ENCODE measurements at regions not wholly inside any gene's neighbourhood (a gene's known extent, or its start where the extent isn't known, plus 50 kb on each side); places are given as distances from the start of the nearest gene placed in this dataset.

DNA sequence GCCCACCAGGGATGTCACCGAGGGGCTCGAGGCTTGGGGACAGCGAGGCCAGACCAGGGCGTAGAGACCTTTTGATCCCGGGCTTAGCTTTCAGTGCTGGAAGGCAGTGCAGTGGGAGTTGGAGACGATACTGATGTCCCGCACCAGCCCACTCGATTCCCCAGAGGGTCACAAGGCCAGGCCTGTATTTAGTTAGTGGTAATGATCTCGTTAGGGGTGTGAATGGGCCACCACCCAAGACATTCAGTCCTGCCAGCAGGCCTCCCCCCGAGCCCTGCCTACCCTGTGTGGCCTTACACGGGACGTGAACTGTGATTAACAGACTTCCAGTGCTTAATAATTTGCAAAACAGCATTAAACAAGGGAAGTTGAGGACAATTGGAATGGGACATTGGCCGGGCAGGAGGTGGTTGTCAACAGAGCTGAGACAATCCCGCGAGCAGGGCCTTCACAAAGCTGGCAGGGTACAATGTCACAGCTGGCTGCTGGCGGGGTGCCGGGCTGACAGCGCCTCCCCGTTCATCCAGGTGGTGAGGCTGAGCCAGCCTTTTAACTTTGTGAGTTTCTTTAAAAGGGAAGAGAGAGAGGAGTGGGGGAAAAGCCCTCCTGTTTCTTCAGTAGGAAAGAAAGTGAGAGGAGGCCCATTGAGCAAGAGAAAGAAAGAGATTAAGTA is 175.3 kb upstream of the RALGAPA2 start:
- no peak for DNase-seq (ENCODE audit: low read depth)

DNA sequence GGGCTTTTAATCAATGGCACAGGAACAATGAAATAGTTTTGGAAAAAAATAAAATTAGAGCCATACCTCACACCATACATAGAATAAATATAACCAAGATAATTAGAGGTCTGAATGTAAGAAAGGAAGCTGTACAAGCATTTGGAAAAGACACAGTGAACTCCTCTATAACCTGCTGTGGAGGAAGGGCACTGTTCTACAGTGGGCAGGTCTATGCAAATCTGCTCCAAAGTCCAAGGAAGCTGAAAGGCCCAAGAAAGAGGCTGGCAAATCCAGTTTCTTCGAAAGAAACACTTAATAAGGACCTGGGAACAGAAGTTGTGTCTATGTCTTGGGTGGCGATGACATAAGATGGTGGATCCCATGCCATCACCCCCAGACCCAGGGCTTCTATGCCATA is 169.4 kb upstream of the RALGAPA2 start:
- DNase-seq (ENCODE audit: low read depth) = no peak

DNA sequence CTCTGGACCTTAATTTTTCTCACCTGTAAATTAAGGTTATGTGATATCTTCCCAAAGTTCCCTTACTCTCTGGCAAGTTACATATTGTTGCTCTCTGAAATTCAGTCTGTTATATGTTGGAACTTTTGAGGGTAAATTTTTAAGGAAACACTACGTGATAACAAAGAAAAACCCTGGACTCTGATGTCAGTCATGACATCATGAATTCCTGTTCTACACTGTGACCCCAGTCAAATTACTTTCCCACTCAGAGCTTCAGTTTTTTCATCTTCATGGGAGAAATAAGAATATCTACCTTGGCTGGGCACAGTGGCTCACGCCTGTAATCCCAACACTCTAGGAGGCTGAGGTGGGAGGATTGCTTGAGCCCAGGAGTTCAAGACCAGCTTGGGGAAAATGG is 164.6 kb upstream of the RALGAPA2 start:
- DNase-seq (ENCODE audit: low read depth) = no peak

DNA sequence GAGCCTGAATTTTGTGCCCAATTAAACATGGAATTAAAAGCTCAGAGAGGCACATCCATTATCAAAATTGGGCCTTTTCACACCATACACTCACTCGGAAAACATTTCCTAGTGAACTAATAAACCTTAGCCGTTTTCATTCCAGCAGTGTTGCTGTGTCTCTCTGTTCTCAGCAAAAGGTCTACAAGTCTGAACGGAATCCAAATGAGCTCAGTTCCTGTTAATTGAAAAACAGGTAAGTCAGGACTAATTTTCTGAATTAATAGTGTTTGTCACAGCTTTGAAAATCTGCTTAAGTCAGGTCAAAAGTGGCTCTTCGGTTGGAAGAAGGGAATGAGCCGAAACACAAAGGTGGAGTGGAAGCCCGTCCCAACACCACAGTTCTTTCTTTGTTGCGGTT is 163.3 kb upstream of the RALGAPA2 start:
- DNase-seq (ENCODE audit: low read depth) = no peak

DNA sequence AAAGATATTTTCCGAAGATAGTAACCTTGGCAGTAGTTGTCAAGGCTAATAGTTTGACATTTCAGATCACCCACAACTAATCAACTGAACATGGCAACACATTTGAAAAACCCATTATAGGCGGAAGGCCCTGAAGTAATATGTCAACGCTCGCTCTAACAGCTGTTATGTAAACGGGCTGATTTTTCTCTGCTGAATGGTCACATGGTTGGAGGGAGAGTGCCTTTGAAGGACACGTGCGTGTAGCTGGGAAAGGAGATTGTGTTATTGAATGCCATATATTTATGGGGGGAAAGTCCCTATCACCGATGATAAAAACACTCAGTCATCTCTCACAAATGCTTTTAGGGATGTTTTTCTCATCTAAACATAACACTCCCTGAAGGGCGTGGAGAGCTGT is 160.0 kb upstream of the RALGAPA2 start:
- DNase-seq (ENCODE audit: low read depth) = no peak

GRCh38 chr20:20869161-20869775 is 156.8 kb upstream of the RALGAPA2 start:
- DNase-seq (ENCODE audit: low read depth) = no peak

- DNase-seq (ENCODE audit: low read depth) = peak; percentile 20
Observed at GRCh38 chr20:20864351-20865096, 152.1 kb upstream of the RALGAPA2 start.

- peak; percentile 86 for DNase-seq (ENCODE audit: low read depth)
Observed at GRCh38 chr20:20860078-20860806, 147.8 kb upstream of the RALGAPA2 start.

GRCh38 chr20:20859510-20859909 is 147.1 kb upstream of the RALGAPA2 start:
- no peak for DNase-seq (ENCODE audit: low read depth)

DNA sequence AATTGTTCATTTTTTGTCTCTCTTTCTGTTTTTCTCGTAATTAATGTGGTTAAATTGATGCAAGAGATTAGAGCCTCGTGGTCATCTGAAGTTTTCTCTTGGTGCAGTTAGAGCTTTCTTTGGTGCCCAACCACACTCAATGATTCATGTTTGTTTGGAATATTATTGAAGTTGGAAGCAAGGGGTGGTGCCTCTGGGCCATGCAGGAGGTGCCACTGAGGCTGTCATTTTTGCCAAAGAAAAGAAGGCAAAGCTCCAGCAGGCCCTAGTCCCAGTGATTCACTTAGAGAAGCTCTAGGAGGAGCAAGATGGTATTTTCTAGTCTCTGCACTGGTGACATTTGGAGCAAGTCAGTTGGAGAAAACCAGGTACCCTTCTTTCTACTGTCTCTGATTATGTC is 144.5 kb upstream of the RALGAPA2 start:
- DNase-seq (ENCODE audit: low read depth) = no peak

- peak; percentile 53 for DNase-seq (ENCODE audit: low read depth)
Observed at GRCh38 chr20:20856306-20856705, 143.9 kb upstream of the RALGAPA2 start.

GRCh38 chr20:20851385-20851784 is 138.9 kb upstream of the RALGAPA2 start:
- no peak for DNase-seq (ENCODE audit: low read depth)

- DNase-seq (ENCODE audit: low read depth) = no peak
Observed at GRCh38 chr20:20850407-20850806, 138.0 kb upstream of the RALGAPA2 start.

GRCh38 chr20:20849161-20849560 is 136.7 kb upstream of the RALGAPA2 start:
- DNase-seq (ENCODE audit: low read depth) = no peak

GRCh38 chr20:20847814-20848213 is 135.4 kb upstream of the RALGAPA2 start:
- no peak for DNase-seq (ENCODE audit: low read depth)

- DNase-seq (ENCODE audit: low read depth) = peak; percentile 29
Observed at GRCh38 chr20:20843982-20844381, 131.5 kb upstream of the RALGAPA2 start.

GRCh38 chr20:20839771-20840170 is 127.3 kb upstream of the RALGAPA2 start:
- no peak for DNase-seq (ENCODE audit: low read depth)

- DNase-seq (ENCODE audit: low read depth) = peak; percentile 27
Observed at GRCh38 chr20:20837574-20838021, 125.2 kb upstream of the RALGAPA2 start.

DNA sequence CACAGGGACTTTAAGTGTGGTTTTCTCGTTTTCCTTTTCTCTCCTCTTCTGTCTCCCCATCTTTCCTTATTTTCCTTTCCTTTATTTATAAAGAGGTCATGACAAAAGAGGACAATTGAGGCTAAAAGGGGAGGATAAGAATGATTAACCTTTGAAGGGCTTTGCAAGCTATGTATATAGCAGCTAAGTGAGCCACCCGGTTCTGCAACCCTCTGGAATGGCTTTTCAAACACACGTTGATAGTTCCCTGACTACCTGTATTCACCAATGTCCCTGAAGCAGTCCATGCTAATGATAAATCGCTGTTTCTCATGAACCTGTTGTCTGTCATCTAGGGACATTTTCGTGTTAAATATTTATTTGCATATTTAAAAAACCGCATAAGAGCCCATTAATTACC is 124.4 kb upstream of the RALGAPA2 start:
- no peak for DNase-seq (ENCODE audit: low read depth)

GRCh38 chr20:20835897-20836296 is 123.5 kb upstream of the RALGAPA2 start:
- no peak for DNase-seq (ENCODE audit: low read depth)

DNA sequence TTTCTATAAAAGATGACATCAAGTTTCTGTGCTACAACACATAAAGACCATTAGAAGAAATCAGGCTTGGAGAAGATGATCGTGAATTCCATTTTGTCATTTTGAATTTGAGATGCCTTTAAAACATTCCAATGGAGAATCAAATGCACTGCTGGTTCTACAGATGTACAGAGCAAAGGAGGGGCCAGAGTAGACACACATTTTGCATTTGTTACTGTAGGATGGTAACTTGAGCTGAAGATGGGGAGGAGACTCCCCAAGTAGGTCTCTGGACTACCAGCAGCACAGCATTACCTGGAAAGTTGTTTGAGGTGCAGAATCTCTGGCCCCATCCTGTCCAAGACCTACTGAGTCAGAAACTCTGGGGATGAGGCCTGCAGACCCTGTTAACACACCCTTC is 121.6 kb upstream of the RALGAPA2 start:
- DNase-seq (ENCODE audit: low read depth) = no peak

DNA sequence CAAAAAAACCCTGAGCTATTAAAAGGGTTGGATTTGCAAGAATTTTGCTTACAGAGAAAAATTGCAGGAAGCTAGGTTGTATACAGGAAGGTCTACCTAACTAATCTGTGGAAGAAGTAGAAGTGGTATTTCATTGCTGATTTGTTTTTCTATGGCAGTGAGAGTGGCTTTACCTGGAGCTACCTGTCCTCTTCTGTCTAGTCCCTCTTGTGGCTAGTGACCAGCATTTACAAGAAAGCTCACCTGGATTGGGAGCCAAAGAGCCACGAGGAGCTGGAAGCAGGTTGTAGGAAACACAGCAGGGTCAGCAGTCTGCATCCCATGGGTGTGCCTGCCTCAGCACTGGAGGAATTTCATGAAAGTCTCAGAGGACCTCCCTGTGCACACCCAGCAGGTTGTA is 120.3 kb upstream of the RALGAPA2 start:
- no peak for DNase-seq (ENCODE audit: low read depth)

Measured in HT1080 (cell line).